ENCODE measurements at regions not wholly inside any gene's neighbourhood (a gene's known extent, or its start where the extent isn't known, plus 50 kb on each side); places are given as distances from the start of the nearest gene placed in this dataset.

DNA sequence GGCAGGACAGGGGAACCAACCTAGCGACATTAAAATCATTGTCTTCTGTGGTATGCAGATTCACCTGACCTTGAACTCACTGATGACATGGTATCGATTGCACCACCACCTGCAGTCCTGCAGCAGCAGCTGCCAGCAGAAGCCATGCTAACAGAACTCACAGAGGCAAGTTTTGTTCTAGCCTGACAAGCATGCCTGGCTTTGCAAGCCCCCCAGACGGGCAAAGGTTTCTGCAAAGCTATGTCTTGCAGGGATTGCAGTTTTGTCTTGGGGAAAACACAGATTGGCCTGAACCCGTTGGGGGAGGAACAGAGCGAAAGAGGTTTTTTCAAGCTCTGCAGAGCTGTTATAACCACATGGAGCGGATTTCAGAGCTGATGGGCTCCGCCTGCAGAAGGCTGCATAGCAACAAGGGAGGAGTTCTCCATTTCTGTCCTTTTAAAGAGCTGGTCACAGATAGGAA is 221.0 kb downstream of the HIPK3 start:
- in situ Hi-C loops (cut with MboI; ENCODE audit: low sequenced_read_pairs) = no loop called here
- no peak for DNase-seq (ENCODE audit: low spot score in 2 of 2)
- H3K36me3 ChIP-seq (replicated peaks) = no peaks in the 10 kb centered on the region
- peaks cover 8% of the 10 kb centered on the region for H3K27me3 ChIP-seq (ENCODE audit: low read depth)
- H3K9me3 ChIP-seq = no peaks in the 10 kb centered on the region
- H3K4me3 ChIP-seq = no peak overlapping the region
- no peaks in the 10 kb centered on the region for H3K4me1 ChIP-seq

DNA sequence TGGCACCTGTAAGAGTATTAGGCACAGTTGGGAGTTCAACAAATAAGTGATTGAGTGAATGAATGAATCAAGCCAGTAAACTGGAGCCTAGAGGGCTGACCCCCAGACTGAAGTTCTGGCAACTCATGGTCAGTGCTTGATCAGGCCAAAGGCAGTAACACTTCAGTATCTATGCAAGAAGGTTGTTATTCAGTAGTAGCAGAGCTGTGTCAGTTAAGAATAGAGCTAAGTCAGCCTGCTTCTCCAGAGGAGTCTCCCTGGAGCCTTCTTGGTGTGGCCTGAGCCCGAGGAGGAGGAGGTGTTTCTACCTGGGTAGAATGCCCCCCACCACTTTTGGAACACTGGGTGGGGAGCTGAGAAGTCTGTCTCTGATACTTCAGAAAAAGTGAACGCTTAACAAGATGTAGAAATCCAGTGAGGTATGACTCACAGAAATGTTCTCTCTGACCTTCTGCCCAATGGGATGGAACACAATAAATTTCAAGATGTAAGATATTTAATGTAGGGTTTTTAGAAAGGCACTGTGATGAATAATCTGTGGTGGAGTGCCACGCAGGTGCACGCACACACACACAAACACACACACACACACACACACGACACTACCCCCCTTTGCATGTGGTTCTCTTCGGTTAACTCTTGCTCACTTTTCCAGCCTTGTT is 219.9 kb downstream of the HIPK3 start:
- no peaks in the 10 kb centered on the region for H3K36me3 ChIP-seq (replicated peaks)
- H3K4me3 ChIP-seq = no peak overlapping the region
- H3K4me1 ChIP-seq = no peaks in the 10 kb centered on the region
- peaks cover 8% of the 10 kb centered on the region for H3K27me3 ChIP-seq (ENCODE audit: low read depth)
- in situ Hi-C loops (cut with MboI; ENCODE audit: low sequenced_read_pairs) = no loop called here
- H3K9me3 ChIP-seq = no peaks in the 10 kb centered on the region
- DNase-seq (ENCODE audit: low spot score in 2 of 2) = no peak

DNA sequence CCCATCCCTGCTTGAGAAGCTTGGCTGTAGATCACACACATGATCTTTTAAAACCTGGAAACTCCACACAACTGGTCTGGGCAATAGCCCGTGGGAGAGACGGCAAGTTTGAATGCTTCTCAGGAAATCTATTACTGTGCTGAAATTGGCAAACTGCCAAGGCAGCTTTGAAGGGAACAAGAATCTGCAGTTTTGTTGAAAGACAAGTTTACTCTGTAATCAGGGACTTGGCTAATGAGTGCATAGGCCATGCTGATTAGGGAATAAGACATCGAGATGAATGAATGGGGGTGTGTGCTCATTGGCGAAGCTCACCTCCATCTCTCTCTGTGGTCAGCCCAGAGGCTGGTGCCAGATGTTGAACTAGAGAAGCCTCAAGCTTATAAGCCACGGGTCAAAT is 218.8 kb downstream of the HIPK3 start:
- Histone ChIP-seq H3K9me3 (no peaks in the 10 kb centered on the region), H3K36me3 (replicated peaks) (no peaks in the 10 kb centered on the region), H3K27me3 (ENCODE audit: low read depth) (peaks cover 8% of the 10 kb centered on the region), H3K4me3 (no peak overlapping the region), H3K4me1 (no peaks in the 10 kb centered on the region)
- DNase-seq (ENCODE audit: low spot score in 2 of 2) = peak in 1 of 2 experiments; percentile 14
- in situ Hi-C loops (cut with MboI; ENCODE audit: low sequenced_read_pairs) = no loop called here

DNA sequence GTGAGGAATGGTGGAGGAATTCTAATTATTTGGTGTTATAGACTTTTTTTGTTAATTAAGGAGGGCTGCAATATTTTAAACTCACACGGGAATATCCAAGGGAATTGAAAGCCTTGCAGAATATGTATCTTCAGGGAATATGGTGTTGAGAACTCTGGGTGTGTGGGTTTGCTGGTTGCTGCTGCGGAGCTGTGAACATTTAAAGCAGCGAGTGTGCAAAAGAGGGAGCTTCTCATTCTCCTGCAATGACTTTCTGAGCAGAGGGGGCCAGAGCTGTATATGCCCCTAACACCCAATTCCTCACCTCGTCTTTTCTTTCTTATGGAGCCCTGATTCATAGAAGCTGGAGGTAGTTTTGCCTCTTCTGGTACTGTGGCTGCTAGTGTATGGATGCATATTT is 217.7 kb downstream of the HIPK3 start:
- H3K36me3 ChIP-seq (replicated peaks) = no peaks in the 10 kb centered on the region
- no peak overlapping the region for H3K4me3 ChIP-seq
- H3K9me3 ChIP-seq = no peaks in the 10 kb centered on the region
- H3K4me1 ChIP-seq = no peaks in the 10 kb centered on the region
- in situ Hi-C loops (cut with MboI; ENCODE audit: low sequenced_read_pairs) = no loop called here
- H3K27me3 ChIP-seq (ENCODE audit: low read depth) = peaks cover 7% of the 10 kb centered on the region
- DNase-seq (ENCODE audit: low spot score in 2 of 2) = no peak

DNA sequence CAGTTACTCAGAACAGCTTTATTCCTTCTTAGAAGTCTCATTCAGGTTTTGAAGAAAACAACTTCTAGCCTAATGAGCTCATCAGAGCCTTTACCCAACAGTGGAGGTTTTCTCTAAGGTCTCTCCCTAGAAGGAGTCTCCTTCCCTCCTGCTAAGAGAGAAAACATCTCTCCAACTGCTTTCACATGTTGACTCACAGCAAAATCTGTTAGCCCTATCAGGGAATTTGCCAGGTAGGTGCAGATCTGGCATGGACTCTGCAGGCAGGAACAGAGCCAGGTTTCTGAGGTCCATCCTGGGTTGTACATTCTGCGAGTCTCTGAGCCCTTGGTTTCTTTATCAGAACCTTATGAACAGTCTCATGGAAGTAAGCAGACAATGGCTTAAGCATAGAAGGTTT is 214.4 kb downstream of the HIPK3 start:
- no peaks in the 10 kb centered on the region for H3K36me3 ChIP-seq (replicated peaks)
- in situ Hi-C loops (cut with MboI; ENCODE audit: low sequenced_read_pairs) = no loop called here
- no peaks in the 10 kb centered on the region for H3K4me1 ChIP-seq
- H3K4me3 ChIP-seq = no peak overlapping the region
- no peaks in the 10 kb centered on the region for H3K9me3 ChIP-seq
- H3K27me3 ChIP-seq (ENCODE audit: low read depth) = peaks cover 8% of the 10 kb centered on the region
- DNase-seq (ENCODE audit: low spot score in 2 of 2) = no peak

DNA sequence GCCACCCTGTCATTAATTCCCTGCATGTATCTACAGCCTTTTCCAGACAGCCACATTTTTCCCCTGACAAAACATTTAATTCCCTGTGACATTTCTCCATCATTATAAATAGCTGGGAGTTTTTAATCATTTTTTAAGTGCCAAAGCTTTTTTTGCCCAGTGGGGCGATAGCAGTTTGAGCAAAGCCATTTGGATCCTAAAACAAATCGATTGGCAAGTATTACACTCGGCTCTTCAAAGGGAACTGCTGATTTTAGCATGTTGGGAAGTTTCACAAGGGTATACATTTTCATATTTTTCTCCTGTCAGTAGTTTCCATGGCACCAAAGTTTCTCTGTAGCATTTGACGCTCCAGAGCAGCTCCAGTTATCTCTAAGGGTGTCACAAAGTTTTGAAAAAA is 210.8 kb downstream of the HIPK3 start:
- Histone ChIP-seq H3K4me3 (no peak overlapping the region), H3K27me3 (ENCODE audit: low read depth) (peaks cover 8% of the 10 kb centered on the region), H3K36me3 (replicated peaks) (no peaks in the 10 kb centered on the region), H3K4me1 (no peaks in the 10 kb centered on the region), H3K9me3 (no peaks in the 10 kb centered on the region)
- no peak for DNase-seq (ENCODE audit: low spot score in 2 of 2)
- in situ Hi-C loops (cut with MboI; ENCODE audit: low sequenced_read_pairs) = no loop called here

DNA sequence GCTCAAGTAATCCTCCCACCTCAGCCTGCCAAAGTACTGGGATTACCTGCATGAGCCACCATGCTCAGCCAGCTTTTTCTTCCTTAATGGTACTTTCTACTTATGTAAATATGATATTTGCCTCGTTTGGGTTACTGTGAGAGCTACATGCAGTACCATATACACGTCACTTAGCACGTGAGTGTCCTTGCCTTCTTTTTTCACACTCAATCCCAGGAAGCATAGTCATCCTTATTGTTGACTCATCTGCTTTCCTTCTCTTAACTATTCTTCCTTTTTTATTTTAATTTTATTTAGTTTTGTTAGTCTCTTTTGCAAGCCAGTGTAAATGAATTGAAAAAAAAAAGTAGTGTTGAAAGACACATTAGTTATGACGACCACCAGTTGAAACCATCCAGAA is 205.9 kb downstream of the HIPK3 start:
- DNase-seq (ENCODE audit: low spot score in 2 of 2) = no peak
- in situ Hi-C loops (cut with MboI; ENCODE audit: low sequenced_read_pairs) = no loop called here
- Histone ChIP-seq H3K36me3 (replicated peaks) (no peaks in the 10 kb centered on the region), H3K27me3 (ENCODE audit: low read depth) (no peaks in the 10 kb centered on the region), H3K4me1 (no peaks in the 10 kb centered on the region), H3K4me3 (no peak overlapping the region), H3K9me3 (no peaks in the 10 kb centered on the region)

DNA sequence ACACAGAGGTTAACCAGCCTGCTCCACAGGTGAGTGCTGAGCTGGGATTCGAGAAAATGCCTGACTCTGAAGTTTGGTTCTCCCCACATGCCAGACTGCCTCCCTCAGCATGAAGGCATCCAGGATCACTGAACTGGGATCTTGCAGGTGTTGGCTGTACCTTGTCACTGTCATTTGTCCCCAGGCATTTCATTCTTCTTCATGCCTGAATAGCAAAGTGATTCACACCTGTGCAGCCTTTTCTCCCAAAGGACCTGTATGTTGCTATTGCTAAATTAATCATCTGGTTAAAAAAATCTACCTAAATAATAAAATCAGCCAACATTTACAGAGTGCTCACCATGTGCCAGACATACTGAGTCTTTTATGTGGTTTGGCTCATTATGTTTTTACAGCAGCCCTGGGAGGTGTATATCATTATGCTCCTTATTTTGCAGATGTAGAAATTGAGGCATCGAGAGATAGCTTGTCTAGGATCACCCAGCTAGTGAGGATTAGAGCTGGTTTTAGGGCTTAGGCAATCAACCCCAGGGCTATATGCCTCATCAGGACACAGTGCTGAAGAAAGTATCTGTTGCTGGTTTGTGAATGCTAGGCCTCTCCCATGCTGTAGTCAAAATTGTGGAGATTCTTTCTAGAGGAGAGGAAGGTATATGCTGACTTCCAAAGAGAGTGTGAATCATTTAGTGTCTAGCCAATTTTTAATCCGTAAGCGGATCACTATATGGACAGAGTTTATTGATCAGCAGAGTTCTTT is 204.4 kb downstream of the HIPK3 start:
- no peaks in the 10 kb centered on the region for H3K36me3 ChIP-seq (replicated peaks)
- H3K27me3 ChIP-seq (ENCODE audit: low read depth) = no peaks in the 10 kb centered on the region
- no peak for DNase-seq (ENCODE audit: low spot score in 2 of 2)
- in situ Hi-C loops (cut with MboI; ENCODE audit: low sequenced_read_pairs) = no loop called here
- H3K9me3 ChIP-seq = no peaks in the 10 kb centered on the region
- H3K4me1 ChIP-seq = no peaks in the 10 kb centered on the region
- no peak overlapping the region for H3K4me3 ChIP-seq

DNA sequence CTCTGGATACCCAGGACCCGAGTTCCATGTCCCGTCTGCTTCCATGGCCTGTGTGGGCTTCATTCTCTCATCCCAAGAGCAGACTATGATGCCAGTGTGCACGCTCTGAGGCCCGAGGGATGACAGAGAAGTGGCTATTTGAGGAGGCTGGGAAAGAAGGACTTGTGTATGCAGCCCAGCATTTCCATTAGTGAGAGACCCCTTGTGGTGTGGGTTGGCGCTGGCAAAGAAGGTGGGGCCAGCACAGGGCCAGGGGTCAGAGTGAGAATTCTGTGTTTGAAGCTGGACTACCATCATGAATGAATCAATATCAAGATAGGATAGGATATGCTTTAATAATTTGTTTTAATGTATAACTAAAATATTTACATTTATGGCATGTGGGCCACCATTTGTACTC is 200.8 kb downstream of the HIPK3 start:
- H3K4me3 ChIP-seq = no peak overlapping the region
- in situ Hi-C loops (cut with MboI; ENCODE audit: low sequenced_read_pairs) = no loop called here
- H3K4me1 ChIP-seq = no peaks in the 10 kb centered on the region
- H3K9me3 ChIP-seq = no peaks in the 10 kb centered on the region
- no peaks in the 10 kb centered on the region for H3K36me3 ChIP-seq (replicated peaks)
- no peak for DNase-seq (ENCODE audit: low spot score in 2 of 2)
- H3K27me3 ChIP-seq (ENCODE audit: low read depth) = peaks cover 3% of the 10 kb centered on the region; the same call in 1 of the 2 replicates

DNA sequence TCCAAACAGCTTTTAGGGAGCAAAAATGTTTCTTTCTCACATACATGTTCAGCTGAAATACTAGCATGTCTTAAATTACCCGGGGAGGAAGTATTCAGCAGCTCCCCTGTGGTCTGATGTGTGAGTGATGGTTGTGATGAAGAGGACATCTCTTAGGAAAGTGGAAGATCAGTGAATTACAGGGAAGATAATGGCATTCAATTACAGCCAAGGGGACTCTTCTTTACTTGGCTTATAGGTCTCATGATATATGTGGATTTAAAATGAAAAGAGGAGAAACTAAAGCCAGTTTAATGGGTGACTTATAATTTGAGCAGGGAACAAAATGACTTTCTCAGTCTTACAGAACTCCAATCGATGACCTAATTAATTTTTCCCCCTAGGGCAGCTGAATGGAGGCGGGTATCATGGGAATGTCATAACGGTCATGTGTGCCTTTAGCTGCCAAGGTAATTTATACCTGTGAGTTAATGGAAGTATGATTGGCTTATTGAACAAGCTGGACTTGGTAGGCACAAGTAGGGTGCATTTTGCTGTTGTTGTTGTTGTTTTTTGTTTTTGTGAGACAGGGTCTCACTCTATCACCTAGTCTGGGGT is 198.8 kb downstream of the HIPK3 start:
- in situ Hi-C loops (cut with MboI; ENCODE audit: low sequenced_read_pairs) = no loop called here
- DNase-seq (ENCODE audit: low spot score in 2 of 2) = no peak
- no peaks in the 10 kb centered on the region for H3K4me1 ChIP-seq
- no peaks in the 10 kb centered on the region for H3K36me3 ChIP-seq (replicated peaks)
- H3K27me3 ChIP-seq (ENCODE audit: low read depth) = peaks cover 3% of the 10 kb centered on the region; the same call in 1 of the 2 replicates
- H3K4me3 ChIP-seq = no peak overlapping the region
- H3K9me3 ChIP-seq = no peaks in the 10 kb centered on the region

DNA sequence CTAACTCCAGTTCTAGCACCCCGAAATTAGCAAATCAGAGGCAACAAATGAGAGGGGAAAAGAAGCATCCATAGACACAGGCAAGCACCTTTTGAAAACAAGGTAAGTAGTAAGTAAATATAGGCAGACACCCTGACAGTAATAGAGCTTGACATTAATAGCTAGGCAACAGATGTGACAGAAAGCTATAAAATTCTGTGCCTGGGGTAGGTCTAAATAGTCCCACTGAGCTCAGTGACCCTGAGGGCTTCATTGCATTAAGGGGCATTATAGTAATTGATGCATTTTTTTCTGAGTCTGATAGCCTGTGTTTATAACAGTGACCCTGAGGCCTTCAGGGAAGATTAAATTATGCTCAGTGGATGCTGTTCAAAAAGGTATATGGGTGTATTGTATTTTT is 197.1 kb downstream of the HIPK3 start:
- Histone ChIP-seq H3K4me1 (no peaks in the 10 kb centered on the region), H3K4me3 (no peak overlapping the region), H3K27me3 (ENCODE audit: low read depth) (peaks cover 3% of the 10 kb centered on the region; the same call in 1 of the 2 replicates), H3K9me3 (no peaks in the 10 kb centered on the region), H3K36me3 (replicated peaks) (no peaks in the 10 kb centered on the region)
- in situ Hi-C loops (cut with MboI; ENCODE audit: low sequenced_read_pairs) = no loop called here
- DNase-seq (ENCODE audit: low spot score in 2 of 2) = no peak

DNA sequence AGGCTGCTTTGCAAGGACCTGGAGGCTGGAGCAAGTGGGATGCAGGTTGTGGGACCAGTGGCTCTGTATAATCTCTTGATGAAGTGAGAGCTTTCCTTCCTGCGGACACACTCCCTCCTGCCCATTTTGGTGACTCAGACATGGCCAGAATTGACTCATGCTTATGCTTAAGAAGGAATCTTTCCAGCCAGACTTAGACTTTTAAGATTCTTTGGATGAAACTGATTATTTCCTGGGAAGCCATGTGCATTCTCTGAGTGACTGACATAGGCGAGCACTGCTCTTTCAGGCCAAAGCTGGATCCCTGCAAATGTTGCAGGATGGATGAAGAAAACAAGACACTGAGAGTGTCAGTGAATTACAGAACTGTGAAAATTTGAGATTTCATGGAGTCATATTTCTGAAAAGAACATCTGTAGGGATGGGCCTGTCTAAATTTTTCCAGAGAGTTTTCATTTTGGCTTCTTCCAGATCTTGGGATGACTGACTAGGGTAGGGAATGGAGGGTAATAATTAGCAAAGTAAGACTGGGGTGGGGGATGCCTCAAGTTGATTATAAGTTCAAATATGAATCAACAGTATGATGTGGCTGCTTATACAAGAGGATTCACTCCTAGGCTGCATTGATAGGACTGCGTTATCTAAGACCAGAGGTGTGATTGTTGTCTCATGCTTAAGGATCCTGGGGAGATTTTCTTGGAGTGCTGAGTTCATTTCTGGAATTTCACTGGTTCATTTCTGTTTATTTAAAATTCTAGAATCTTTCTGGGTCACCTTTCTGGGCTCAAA is 195.8 kb downstream of the HIPK3 start:
- DNase-seq (ENCODE audit: low spot score in 2 of 2) = no peak
- H3K36me3 ChIP-seq (replicated peaks) = no peaks in the 10 kb centered on the region
- no peaks in the 10 kb centered on the region for H3K4me1 ChIP-seq
- no peak overlapping the region for H3K4me3 ChIP-seq
- in situ Hi-C loops (cut with MboI; ENCODE audit: low sequenced_read_pairs) = no loop called here
- H3K9me3 ChIP-seq = no peaks in the 10 kb centered on the region
- peaks cover 3% of the 10 kb centered on the region; the same call in 1 of the 2 replicates for H3K27me3 ChIP-seq (ENCODE audit: low read depth)

DNA sequence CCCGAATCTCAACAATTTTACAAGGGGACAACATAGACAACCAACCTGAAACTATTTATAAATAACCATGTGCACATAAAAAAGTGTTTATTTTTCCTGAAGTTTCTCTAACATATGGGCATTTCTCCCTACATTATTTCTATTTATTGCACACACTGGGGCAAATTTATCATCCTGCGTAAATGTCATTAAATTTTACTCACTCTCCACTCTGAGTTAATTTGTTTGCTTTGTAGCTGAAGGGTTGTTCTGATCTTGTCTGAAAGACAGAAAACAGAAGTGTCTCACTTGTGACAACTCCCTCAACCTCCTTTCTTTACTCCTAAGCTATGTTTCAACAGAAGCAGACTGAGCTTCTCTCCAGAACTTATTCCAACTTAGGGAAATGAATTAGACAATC is 194.2 kb downstream of the HIPK3 start:
- Histone ChIP-seq H3K27me3 (ENCODE audit: low read depth) (peaks cover 3% of the 10 kb centered on the region; the same call in 1 of the 2 replicates), H3K4me3 (no peak overlapping the region), H3K4me1 (no peaks in the 10 kb centered on the region), H3K36me3 (replicated peaks) (no peaks in the 10 kb centered on the region), H3K9me3 (no peaks in the 10 kb centered on the region)
- DNase-seq (ENCODE audit: low spot score in 2 of 2) = no peak
- in situ Hi-C loops (cut with MboI; ENCODE audit: low sequenced_read_pairs) = no loop called here

Data from HAP-1 (cell line).